HG03565 (cell line): ENCODE measurements at regions not wholly inside any gene's neighbourhood (a gene's known extent, or its start where the extent isn't known, plus 50 kb on each side); places are given as distances from the start of the nearest gene placed in this dataset.

Source experiments
- ATAC-seq: cut with Tn5 transposase; IDR thresholded peaks from one replicate; pipeline ENCODE4 v1.9.1; 2021; ENCODE audit warnings: mild to moderate bottlenecking, moderate library complexity; ENCODE audit not compliant: unreplicated experiment

- ATAC-seq: no peak
Measured at GRCh38 chr9:118561051-118561450, 808.2 kb downstream of the BRINP1 start.

GRCh38 chr9:118563677-118564076, 805.6 kb downstream of the BRINP1 start:
- no peak for ATAC-seq

GRCh38 chr9:118567861-118568260, 801.4 kb downstream of the BRINP1 start:
- no peak for ATAC-seq

- ATAC-seq: no peak
Measured at GRCh38 chr9:118568704-118569103, 800.5 kb downstream of the BRINP1 start.

- ATAC-seq: no peak
Measured at GRCh38 chr9:118569148-118569547, 800.1 kb downstream of the BRINP1 start.

GRCh38 chr9:118570066-118570465, 799.2 kb downstream of the BRINP1 start:
- no peak for ATAC-seq

- no peak for ATAC-seq
Measured at GRCh38 chr9:118575341-118576070, 793.7 kb downstream of the BRINP1 start.

- ATAC-seq: no peak
Measured at GRCh38 chr9:118577121-118577520, 792.1 kb downstream of the BRINP1 start.

- no peak for ATAC-seq
Measured at GRCh38 chr9:118578467-118578866, 790.8 kb downstream of the BRINP1 start.

- no peak for ATAC-seq
Measured at GRCh38 chr9:118583414-118583813, 785.8 kb downstream of the BRINP1 start.

GRCh38 chr9:118586978-118587377, 782.3 kb downstream of the BRINP1 start:
- ATAC-seq: no peak

GRCh38 chr9:118594428-118594827, 774.8 kb downstream of the BRINP1 start:
- no peak for ATAC-seq

- no peak for ATAC-seq
Measured at GRCh38 chr9:118595719-118596305, 773.4 kb downstream of the BRINP1 start.

- ATAC-seq: no peak
Measured at GRCh38 chr9:118596374-118597015, 772.7 kb downstream of the BRINP1 start.

GRCh38 chr9:118606668-118607067, 762.6 kb downstream of the BRINP1 start:
- ATAC-seq: no peak

GRCh38 chr9:118609355-118610044, 759.7 kb downstream of the BRINP1 start:
- ATAC-seq: no peak

GRCh38 chr9:118612201-118612600, 757.0 kb downstream of the BRINP1 start:
- no peak for ATAC-seq

- ATAC-seq: no peak
Measured at GRCh38 chr9:118613996-118614395, 755.2 kb downstream of the BRINP1 start.

GRCh38 chr9:118618084-118618483, 751.2 kb downstream of the BRINP1 start:
- no peak for ATAC-seq

- ATAC-seq: no peak
Measured at GRCh38 chr9:118618849-118619248, 750.4 kb downstream of the BRINP1 start.

- no peak for ATAC-seq
Measured at GRCh38 chr9:118624608-118625007, 744.6 kb downstream of the BRINP1 start.

- ATAC-seq: no peak
Measured at GRCh38 chr9:118630079-118630478, 739.2 kb downstream of the BRINP1 start.
